CD8-positive, alpha-beta memory T cell (primary cell): ENCODE measurements at regions not wholly inside any gene's neighbourhood (a gene's known extent, or its start where the extent isn't known, plus 50 kb on each side); places are given as distances from the start of the nearest gene placed in this dataset.
"Not testable (repeated sequence)": the region's sequence is repeated elsewhere in the genome, so short reads cannot be mapped to it uniquely, and the experiment has no call there.

Experiments used
- CTCF ChIA-PET: fragments of 350-600 bp; sonication (Branson Sonifier 250); formaldehyde crosslinking; loops from one replicate; lab custom pipeline; 2021; ENCODE audit warnings: antibody characterized with exemption; lab: Charles Lee
- POLR2A ChIA-PET: fragments of 350-600 bp; sonication (Branson Sonifier 250); formaldehyde crosslinking; loops from one replicate; lab custom pipeline; 2021; ENCODE audit warnings: antibody characterized with exemption; lab: Charles Lee
- DNase-seq, 5 donors: peaks; one replicate each; pipeline versions ENCODE4 v3.0.0 to v3.0.0-alpha.2; 2020 to 2022; ENCODE audit warnings: mixed read lengths in 1 of 5
- H3K27ac ChIP-seq: one replicate; pipeline ENCODE4 v1.7.0; 2013; ENCODE audit warnings: low read depth, mild to moderate bottlenecking, low read length, moderate library complexity
- H3K27me3 ChIP-seq: 2 replicates; pipeline ENCODE4 v1.7.0; 2013; ENCODE audit warnings: low read length, mild to moderate bottlenecking; ENCODE audit not compliant: insufficient read depth, poor library complexity, severe bottlenecking
- H3K36me3 ChIP-seq: 2 replicates; pipeline ENCODE4 v1.7.0; 2013; ENCODE audit warnings: mild to moderate bottlenecking, low read length, moderate library complexity; ENCODE audit not compliant: insufficient read depth
- H3K4me1 ChIP-seq: 2 replicates; pipeline ENCODE4 v1.7.0; 2013; ENCODE audit warnings: mild to moderate bottlenecking, low read length, moderate library complexity; ENCODE audit not compliant: insufficient read depth
- H3K4me3 ChIP-seq: 2 replicates; pipeline ENCODE4 v1.7.0; 2013; ENCODE audit warnings: mild to moderate bottlenecking, low read length
- H3K9me3 ChIP-seq: 2 replicates; pipeline ENCODE4 v1.7.0; 2013; ENCODE audit warnings: mild to moderate bottlenecking, low read length
- H3K27ac Mint-ChIP-seq, 8 donors: one replicate each; pipeline ENCODE4 v1.8.0; 2020 to 2021; ENCODE audit warnings: mixed read lengths in 8 of 8, mild to moderate bottlenecking in 6 of 8, inconsistent platforms in 3 of 8, moderate library complexity in 3 of 8
- H3K27me3 Mint-ChIP-seq, 2 donors: one replicate each; pipeline ENCODE4 v1.8.0; 2020 to 2021; ENCODE audit warnings: mixed read lengths in 2 of 2, mild to moderate bottlenecking in 1 of 2, moderate library complexity in 1 of 2
- H3K36me3 Mint-ChIP-seq, 3 donors: one replicate each; pipeline ENCODE4 v1.8.0; 2020 to 2021; ENCODE audit warnings: mixed read lengths in 3 of 3, inconsistent platforms in 1 of 3, mild to moderate bottlenecking in 1 of 3
- H3K4me1 Mint-ChIP-seq, 3 donors: one replicate each; pipeline ENCODE4 v1.8.0; 2020 to 2021; ENCODE audit warnings: mixed read lengths in 3 of 3, inconsistent platforms in 1 of 3, mild to moderate bottlenecking in 1 of 3
- H3K4me3 Mint-ChIP-seq, 7 donors: one replicate each; pipeline ENCODE4 v1.8.0; 2020 to 2021; ENCODE audit warnings: mixed read lengths in 7 of 7, mild to moderate bottlenecking in 6 of 7, moderate library complexity in 4 of 7, inconsistent platforms in 2 of 7
- H3K9me3 Mint-ChIP-seq, 5 donors: one replicate each; pipeline ENCODE4 v1.8.0; 2020 to 2022; ENCODE audit warnings: mixed read lengths in 5 of 5, mild to moderate bottlenecking in 3 of 5, moderate library complexity in 2 of 5, inconsistent platforms in 1 of 5

- no peaks in the 10 kb centered on the region for H3K4me1 Mint-ChIP-seq
- CTCF ChIA-PET = no interaction called here
- Histone ChIP-seq H3K36me3 (no peaks in the 10 kb centered on the region), H3K4me1 (no peaks in the 10 kb centered on the region), H3K27me3 (no peaks in the 10 kb centered on the region), H3K9me3 (no peaks in the 10 kb centered on the region), H3K27ac (no peak overlapping the region), H3K4me3 (no peak overlapping the region)
- H3K9me3 Mint-ChIP-seq = peaks cover 0 to 18% (median 6%) of the 10 kb centered on the region in 5 donors
- no peak for DNase-seq
- no peaks in the 10 kb centered on the region for H3K36me3 Mint-ChIP-seq
- H3K27me3 Mint-ChIP-seq = no peaks in the 10 kb centered on the region
- no peak overlapping the region for H3K4me3 Mint-ChIP-seq
- POLR2A ChIA-PET = no interaction called here
- no peak overlapping the region for H3K27ac Mint-ChIP-seq
Observed at GRCh38 chr7:9582824-9583223, 1149.4 kb downstream of the NXPH1 start.

DNA sequence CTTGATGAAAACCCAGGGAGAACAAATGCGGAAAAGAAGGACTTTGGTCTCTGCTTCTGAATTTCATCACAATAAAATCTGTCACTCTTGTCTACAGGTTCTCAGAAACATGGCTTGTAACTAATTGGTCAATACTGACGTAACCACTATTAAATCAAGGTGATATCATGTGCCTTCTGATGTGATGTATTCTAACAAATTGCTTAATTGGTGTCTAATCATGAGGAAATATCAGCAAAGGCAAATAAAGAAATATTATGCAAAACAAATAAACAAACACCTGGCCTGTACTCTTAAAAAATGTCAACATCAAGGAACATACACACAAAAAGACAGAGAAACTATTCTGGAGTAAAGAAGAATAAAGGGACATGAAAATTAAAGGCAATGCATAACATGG is 1165.0 kb downstream of the NXPH1 start:
- CTCF ChIA-PET = no interaction called here
- no peaks in the 10 kb centered on the region for H3K27me3 Mint-ChIP-seq

GRCh38 chr7:9600974-9601373 is 1167.6 kb downstream of the NXPH1 start:
- H3K36me3 Mint-ChIP-seq = no peaks in the 10 kb centered on the region
- ChIA-PET CTCF (no interaction called here), POLR2A (no interaction called here)
- Histone ChIP-seq H3K36me3 (no peaks in the 10 kb centered on the region), H3K27me3 (no peaks in the 10 kb centered on the region), H3K4me1 (no peaks in the 10 kb centered on the region), H3K27ac (no peak overlapping the region), H3K9me3 (no peaks in the 10 kb centered on the region), H3K4me3 (no peak overlapping the region)
- peaks cover 4 to 27% (median 11%) of the 10 kb centered on the region in 5 donors for H3K9me3 Mint-ChIP-seq
- DNase-seq = no peak
- no peaks in the 10 kb centered on the region for H3K4me1 Mint-ChIP-seq
- H3K27me3 Mint-ChIP-seq = no peaks in the 10 kb centered on the region
- H3K4me3 Mint-ChIP-seq = no peak overlapping the region
- H3K27ac Mint-ChIP-seq = no peak overlapping the region

More for the DNA sequence above, 1165.0 kb downstream of the NXPH1 start:
- no peak for DNase-seq
- Mint-ChIP-seq H3K4me1 (no peaks in the 10 kb centered on the region), H3K9me3 (peaks cover 0 to 30% (median 9%) of the 10 kb centered on the region in 5 donors), H3K36me3 (no peaks in the 10 kb centered on the region), H3K4me3 (no peak overlapping the region), H3K27ac (no peak overlapping the region)
- Histone ChIP-seq H3K27me3 (no peaks in the 10 kb centered on the region), H3K4me1 (no peaks in the 10 kb centered on the region), H3K4me3 (no peak overlapping the region), H3K27ac (no peak overlapping the region), H3K36me3 (no peaks in the 10 kb centered on the region), H3K9me3 (no peaks in the 10 kb centered on the region)
- POLR2A ChIA-PET = no interaction called here

- Mint-ChIP-seq H3K27ac (no peak overlapping the region), H3K4me3 (no peak overlapping the region), H3K4me1 (no peaks in the 10 kb centered on the region), H3K27me3 (no peaks in the 10 kb centered on the region), H3K9me3 (peaks cover 3 to 18% (median 7%) of the 10 kb centered on the region in 5 donors), H3K36me3 (no peaks in the 10 kb centered on the region)
- H3K36me3 ChIP-seq = no peaks in the 10 kb centered on the region
- H3K27me3 ChIP-seq = no peaks in the 10 kb centered on the region
- no peak overlapping the region for H3K27ac ChIP-seq
- no peak overlapping the region for H3K4me3 ChIP-seq
- ChIA-PET CTCF (no interaction called here), POLR2A (no interaction called here)
- no peaks in the 10 kb centered on the region for H3K4me1 ChIP-seq
- no peaks in the 10 kb centered on the region for H3K9me3 ChIP-seq
- no peak for DNase-seq
Observed at GRCh38 chr7:9603291-9603690, 1169.9 kb downstream of the NXPH1 start.

- H3K4me1 ChIP-seq = no peaks in the 10 kb centered on the region
- no peaks in the 10 kb centered on the region for H3K27me3 ChIP-seq
- H3K4me3 Mint-ChIP-seq = no peak overlapping the region
- ChIA-PET POLR2A (no interaction called here), CTCF (no interaction called here)
- no peak overlapping the region for H3K4me3 ChIP-seq
- no peaks in the 10 kb centered on the region for H3K4me1 Mint-ChIP-seq
- DNase-seq = no peak
- H3K9me3 Mint-ChIP-seq = peaks cover 6 to 9% (median 7%) of the 10 kb centered on the region in 5 donors
- H3K9me3 ChIP-seq = no peaks in the 10 kb centered on the region
- H3K27ac ChIP-seq = no peak overlapping the region
- no peaks in the 10 kb centered on the region for H3K36me3 Mint-ChIP-seq
- H3K27ac Mint-ChIP-seq = no peak overlapping the region
- no peaks in the 10 kb centered on the region for H3K27me3 Mint-ChIP-seq
- H3K36me3 ChIP-seq = no peaks in the 10 kb centered on the region
Observed at GRCh38 chr7:9608560-9608959, 1175.2 kb downstream of the NXPH1 start.

DNA sequence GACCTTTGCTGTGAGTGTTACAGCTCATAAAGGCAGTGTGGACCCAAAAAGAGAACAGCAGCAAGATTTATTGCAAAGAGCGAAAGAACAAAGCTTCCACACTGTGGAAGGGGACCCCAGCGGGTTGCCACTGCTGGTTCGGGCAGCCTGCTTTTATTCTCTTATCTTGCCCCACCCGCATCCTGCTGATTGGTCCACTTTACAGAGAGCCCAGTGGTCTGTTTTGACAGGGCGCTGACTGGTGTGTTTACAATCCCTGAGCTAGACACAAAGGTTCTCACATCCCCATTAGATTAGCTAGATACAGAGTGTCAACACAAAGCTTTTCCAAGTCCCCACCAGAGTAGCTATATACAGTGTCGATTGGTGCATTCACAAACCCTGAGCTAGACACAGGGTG is 1187.5 kb downstream of the NXPH1 start:
- H3K27me3 Mint-ChIP-seq, H3K4me1 ChIP-seq, CTCF ChIA-PET, H3K27me3 ChIP-seq, H3K36me3 ChIP-seq, H3K9me3 ChIP-seq, H3K4me1 Mint-ChIP-seq, H3K4me3 Mint-ChIP-seq, H3K27ac ChIP-seq, DNase-seq, POLR2A ChIA-PET, H3K27ac Mint-ChIP-seq, H3K36me3 Mint-ChIP-seq, H3K4me3 ChIP-seq: not testable (repeated sequence)
- peaks cover 2 to 31% (median 7%) of the 10 kb centered on the region in 5 donors for H3K9me3 Mint-ChIP-seq

DNA sequence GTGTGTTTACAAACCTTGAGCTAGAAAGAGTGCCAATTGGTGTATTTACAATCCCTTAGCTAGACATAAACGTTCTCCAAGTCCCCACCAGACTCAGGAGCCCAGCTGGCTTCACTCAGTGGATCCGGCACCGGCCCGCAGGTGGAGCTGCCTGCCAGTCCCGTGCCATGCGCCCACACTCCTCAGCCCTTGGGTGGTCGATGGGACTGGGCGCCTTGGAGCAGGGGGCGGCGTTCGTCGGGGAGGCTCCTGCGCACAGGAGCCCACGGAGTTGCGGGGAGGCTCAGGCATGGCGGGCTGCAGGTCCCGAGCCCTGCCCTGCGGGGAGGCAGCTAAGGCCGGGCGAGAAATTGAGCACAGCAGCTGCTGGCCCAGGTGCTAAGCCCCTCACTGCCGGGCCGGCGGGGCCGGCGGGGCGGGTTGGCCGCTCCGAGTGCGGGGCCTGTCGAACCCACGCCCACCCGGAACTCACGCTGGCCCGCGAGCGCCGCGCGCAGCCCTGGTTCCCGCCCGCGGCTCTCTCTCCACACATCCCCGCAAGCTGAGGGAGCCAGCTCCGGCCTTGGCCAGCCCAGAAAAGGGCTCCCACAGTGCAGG is 1188.0 kb downstream of the NXPH1 start:
- H3K27ac ChIP-seq, H3K4me3 ChIP-seq, H3K4me3 Mint-ChIP-seq, DNase-seq, H3K36me3 ChIP-seq, H3K4me1 ChIP-seq, H3K4me1 Mint-ChIP-seq, H3K9me3 ChIP-seq, H3K27me3 ChIP-seq, H3K27ac Mint-ChIP-seq, H3K36me3 Mint-ChIP-seq, H3K27me3 Mint-ChIP-seq, POLR2A ChIA-PET, CTCF ChIA-PET: not testable (repeated sequence)
- peaks cover 2 to 31% (median 7%) of the 10 kb centered on the region in 5 donors for H3K9me3 Mint-ChIP-seq

GRCh38 chr7:9621927-9622326 is 1188.5 kb downstream of the NXPH1 start:
- no peak overlapping the region for H3K4me3 ChIP-seq
- no peaks in the 10 kb centered on the region for H3K4me1 ChIP-seq
- Mint-ChIP-seq H3K9me3 (peaks cover 2 to 31% (median 7%) of the 10 kb centered on the region in 5 donors), H3K27ac (no peak overlapping the region), H3K4me3 (no peak overlapping the region), H3K27me3 (no peaks in the 10 kb centered on the region), H3K4me1 (no peaks in the 10 kb centered on the region), H3K36me3 (peaks cover 0 to 3% (median 0%) of the 10 kb centered on the region in 3 donors)
- no peaks in the 10 kb centered on the region for H3K36me3 ChIP-seq
- no peaks in the 10 kb centered on the region for H3K27me3 ChIP-seq
- ChIA-PET POLR2A (no interaction called here), CTCF (no interaction called here)
- no peak for DNase-seq
- no peak overlapping the region for H3K27ac ChIP-seq
- no peaks in the 10 kb centered on the region for H3K9me3 ChIP-seq
